OCI-LY3 (cell line): ENCODE measurements at regions not wholly inside any gene's neighbourhood (a gene's known extent, or its start where the extent isn't known, plus 50 kb on each side); places are given as distances from the start of the nearest gene placed in this dataset.

ENCODE experiments used
- EZH2phosphoT487 ChIP-seq: fragments of 200-600 bp; shearing (Covaris generic); IDR thresholded peaks from 2 replicates; pipeline ENCODE4 v1.6.1; 2018; ENCODE audit warnings: antibody characterized with exemption, mixed run types, low read depth
- TF ChIP-seq, protein P1 (sequence below): fragments of 200-600, 300-600 bp; sonication (generic); IDR thresholded peaks from 2 replicates; pipeline ENCODE4 v1.5.1; 2014; ENCODE audit warnings: antibody characterized with exemption, low read length, low read depth

- TF ChIP-seq, protein P1, sequence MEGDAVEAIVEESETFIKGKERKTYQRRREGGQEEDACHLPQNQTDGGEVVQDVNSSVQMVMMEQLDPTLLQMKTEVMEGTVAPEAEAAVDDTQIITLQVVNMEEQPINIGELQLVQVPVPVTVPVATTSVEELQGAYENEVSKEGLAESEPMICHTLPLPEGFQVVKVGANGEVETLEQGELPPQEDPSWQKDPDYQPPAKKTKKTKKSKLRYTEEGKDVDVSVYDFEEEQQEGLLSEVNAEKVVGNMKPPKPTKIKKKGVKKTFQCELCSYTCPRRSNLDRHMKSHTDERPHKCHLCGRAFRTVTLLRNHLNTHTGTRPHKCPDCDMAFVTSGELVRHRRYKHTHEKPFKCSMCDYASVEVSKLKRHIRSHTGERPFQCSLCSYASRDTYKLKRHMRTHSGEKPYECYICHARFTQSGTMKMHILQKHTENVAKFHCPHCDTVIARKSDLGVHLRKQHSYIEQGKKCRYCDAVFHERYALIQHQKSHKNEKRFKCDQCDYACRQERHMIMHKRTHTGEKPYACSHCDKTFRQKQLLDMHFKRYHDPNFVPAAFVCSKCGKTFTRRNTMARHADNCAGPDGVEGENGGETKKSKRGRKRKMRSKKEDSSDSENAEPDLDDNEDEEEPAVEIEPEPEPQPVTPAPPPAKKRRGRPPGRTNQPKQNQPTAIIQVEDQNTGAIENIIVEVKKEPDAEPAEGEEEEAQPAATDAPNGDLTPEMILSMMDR, result no peak
- TF ChIP-seq EZH2phosphoT487, result no peak
Measured at GRCh38 chr14:48023881-48024280, 348.5 kb upstream of the MDGA2 start.
